GM23338 (cell line): ENCODE measurements at regions not wholly inside any gene's neighbourhood (a gene's known extent, or its start where the extent isn't known, plus 50 kb on each side); places are given as distances from the start of the nearest gene placed in this dataset.

Source experiments
- CREB1 ChIP-seq: fragments of 250-450 bp; sonication (Bioruptor Pico); IDR thresholded peaks from 2 replicates; pipeline ENCODE4 v1.5.0; 2020; ENCODE audit warnings: low read depth, mild to moderate bottlenecking, moderate library complexity
- CTCF ChIP-seq, 2 experiments: fragments of 200-600 bp in 1 of 2; sonication (generic) in 1 of 2; conservative IDR thresholded peaks; 2 replicates each; pipeline versions ENCODE4 v1.5.1 to v1.6.1; 2016 to 2017; ENCODE audit warnings: antibody characterized with exemption in 2 of 2, low read depth in 2 of 2, mild to moderate bottlenecking in 2 of 2, moderate library complexity in 1 of 2
- ETS1 ChIP-seq: IDR thresholded peaks from 2 replicates; pipeline ENCODE4 v1.6.1; 2016; ENCODE audit warnings: antibody characterized with exemption
- EZH2 ChIP-seq: fragments of 200-600 bp; sonication (generic); IDR thresholded peaks from one replicate; pipeline ENCODE4 v1.8.0; 2017; ENCODE audit warnings: antibody characterized with exemption, mild to moderate bottlenecking, low read depth; ENCODE audit not compliant: unreplicated experiment
- EZH2phosphoT487 ChIP-seq: fragments of 200-600 bp; sonication (generic); IDR thresholded peaks from one replicate; pipeline ENCODE4 v1.8.1; 2018; ENCODE audit warnings: antibody characterized with exemption; ENCODE audit not compliant: unreplicated experiment
- JUNB ChIP-seq: IDR thresholded peaks from one replicate; pipeline ENCODE4 v1.6.1; 2016; ENCODE audit warnings: antibody characterized with exemption; ENCODE audit not compliant: unreplicated experiment
- NANOG ChIP-seq: IDR thresholded peaks from 2 replicates; pipeline ENCODE4 v1.6.1; 2016; ENCODE audit warnings: antibody characterized with exemption, borderline replicate concordance
- POLR2AphosphoS5 ChIP-seq: IDR thresholded peaks from 2 replicates; pipeline ENCODE4 v1.6.1; 2016; ENCODE audit warnings: antibody characterized with exemption, low read depth
- STAT1 ChIP-seq: IDR thresholded peaks from one replicate; pipeline ENCODE4 v1.6.1; 2016; ENCODE audit warnings: antibody characterized with exemption; ENCODE audit not compliant: unreplicated experiment
- ZNF114 ChIP-seq: fragments of 250-450 bp; sonication (Bioruptor Pico); IDR thresholded peaks from 2 replicates; pipeline ENCODE4 v1.5.0; 2020; ENCODE audit warnings: mild to moderate bottlenecking, moderate library complexity
- TF ChIP-seq, protein P1 (sequence below): IDR thresholded peaks from one replicate; pipeline ENCODE4 v1.6.1; 2018; ENCODE audit warnings: antibody characterized with exemption; ENCODE audit not compliant: unreplicated experiment

GRCh38 chr16:64339052-64339770 is 782.7 kb downstream of the CDH11 start:
- TF ChIP-seq EZH2phosphoT487 (no peak), POLR2AphosphoS5 (no peak), CTCF (conservative IDR thresholded peaks at IDR 0.05; ENCODE audit: low read depth in 2 of 2) (no peak), EZH2 (no peak), CREB1 (no peak), JUNB (no peak), ZNF114 (CRISPR knock-in tag) (no peak), ETS1 (no peak), NANOG (no peak), STAT1 (no peak)
- TF ChIP-seq, protein P1, sequence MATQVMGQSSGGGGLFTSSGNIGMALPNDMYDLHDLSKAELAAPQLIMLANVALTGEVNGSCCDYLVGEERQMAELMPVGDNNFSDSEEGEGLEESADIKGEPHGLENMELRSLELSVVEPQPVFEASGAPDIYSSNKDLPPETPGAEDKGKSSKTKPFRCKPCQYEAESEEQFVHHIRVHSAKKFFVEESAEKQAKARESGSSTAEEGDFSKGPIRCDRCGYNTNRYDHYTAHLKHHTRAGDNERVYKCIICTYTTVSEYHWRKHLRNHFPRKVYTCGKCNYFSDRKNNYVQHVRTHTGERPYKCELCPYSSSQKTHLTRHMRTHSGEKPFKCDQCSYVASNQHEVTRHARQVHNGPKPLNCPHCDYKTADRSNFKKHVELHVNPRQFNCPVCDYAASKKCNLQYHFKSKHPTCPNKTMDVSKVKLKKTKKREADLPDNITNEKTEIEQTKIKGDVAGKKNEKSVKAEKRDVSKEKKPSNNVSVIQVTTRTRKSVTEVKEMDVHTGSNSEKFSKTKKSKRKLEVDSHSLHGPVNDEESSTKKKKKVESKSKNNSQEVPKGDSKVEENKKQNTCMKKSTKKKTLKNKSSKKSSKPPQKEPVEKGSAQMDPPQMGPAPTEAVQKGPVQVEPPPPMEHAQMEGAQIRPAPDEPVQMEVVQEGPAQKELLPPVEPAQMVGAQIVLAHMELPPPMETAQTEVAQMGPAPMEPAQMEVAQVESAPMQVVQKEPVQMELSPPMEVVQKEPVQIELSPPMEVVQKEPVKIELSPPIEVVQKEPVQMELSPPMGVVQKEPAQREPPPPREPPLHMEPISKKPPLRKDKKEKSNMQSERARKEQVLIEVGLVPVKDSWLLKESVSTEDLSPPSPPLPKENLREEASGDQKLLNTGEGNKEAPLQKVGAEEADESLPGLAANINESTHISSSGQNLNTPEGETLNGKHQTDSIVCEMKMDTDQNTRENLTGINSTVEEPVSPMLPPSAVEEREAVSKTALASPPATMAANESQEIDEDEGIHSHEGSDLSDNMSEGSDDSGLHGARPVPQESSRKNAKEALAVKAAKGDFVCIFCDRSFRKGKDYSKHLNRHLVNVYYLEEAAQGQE, result no peak
